GM19467 (cell line): ENCODE measurements at regions not wholly inside any gene's neighbourhood (a gene's known extent, or its start where the extent isn't known, plus 50 kb on each side); places are given as distances from the start of the nearest gene placed in this dataset.
"Not testable (repeated sequence)": the region's sequence is repeated elsewhere in the genome, so short reads cannot be mapped to it uniquely, and the experiment has no call there.

Experiments
- ATAC-seq: cut with Tn5 transposase; IDR thresholded peaks from one replicate; pipeline ENCODE4 v1.9.1; 2021; ENCODE audit warnings: mild to moderate bottlenecking, moderate library complexity; ENCODE audit not compliant: unreplicated experiment

- no peak for ATAC-seq
Observed at GRCh38 chr14:44453433-44454171, 53.5 kb downstream of the FSCB start.

- not testable (repeated sequence) for ATAC-seq
Observed at GRCh38 chr14:44450232-44450631, 56.9 kb downstream of the FSCB start.

GRCh38 chr14:44449680-44450079 lies 57.4 kb downstream of the FSCB start:
- ATAC-seq: no peak

- ATAC-seq: no peak
Observed at GRCh38 chr14:44448951-44449358, 58.1 kb downstream of the FSCB start.

- ATAC-seq: no peak
Observed at GRCh38 chr14:44446965-44447364, 60.1 kb downstream of the FSCB start.

- ATAC-seq: no peak
Observed at GRCh38 chr14:44444454-44444853, 62.6 kb downstream of the FSCB start.

- no peak for ATAC-seq
Observed at GRCh38 chr14:44438936-44439335, 68.1 kb downstream of the FSCB start.

GRCh38 chr14:44438221-44438620 lies 68.9 kb downstream of the FSCB start:
- no peak for ATAC-seq

- ATAC-seq: no peak
Observed at GRCh38 chr14:44436458-44436857, 70.6 kb downstream of the FSCB start.

GRCh38 chr14:44428231-44428945 lies 78.7 kb downstream of the FSCB start:
- no peak for ATAC-seq

GRCh38 chr14:44422699-44423098 lies 84.4 kb downstream of the FSCB start:
- ATAC-seq: no peak

- no peak for ATAC-seq
Observed at GRCh38 chr14:44420226-44420625, 86.9 kb downstream of the FSCB start.

- no peak for ATAC-seq
Observed at GRCh38 chr14:44418856-44419255, 88.2 kb downstream of the FSCB start.

GRCh38 chr14:44417809-44418208 lies 89.3 kb downstream of the FSCB start:
- ATAC-seq: no peak

- ATAC-seq: no peak
Observed at GRCh38 chr14:44414646-44415045, 92.4 kb downstream of the FSCB start.

- no peak for ATAC-seq
Observed at GRCh38 chr14:44412858-44413569, 94.1 kb downstream of the FSCB start.

- no peak for ATAC-seq
Observed at GRCh38 chr14:44405011-44405486, 102.0 kb downstream of the FSCB start.

GRCh38 chr14:44404599-44404998 lies 102.5 kb downstream of the FSCB start:
- ATAC-seq: no peak

- no peak for ATAC-seq
Observed at GRCh38 chr14:44404036-44404435, 103.0 kb downstream of the FSCB start.

GRCh38 chr14:44403193-44403592 lies 103.9 kb downstream of the FSCB start:
- ATAC-seq: no peak

- ATAC-seq: no peak
Observed at GRCh38 chr14:44396226-44396625, 110.9 kb downstream of the FSCB start.

GRCh38 chr14:44392984-44393383 lies 114.1 kb downstream of the FSCB start:
- ATAC-seq: no peak
